Hepatocyte (in vitro differentiated cells): ENCODE measurements at regions not wholly inside any gene's neighbourhood (a gene's known extent, or its start where the extent isn't known, plus 50 kb on each side); places are given as distances from the start of the nearest gene placed in this dataset.

Experiments
- EZH2 ChIP-seq: fragments of 200-600 bp; sonication (generic); IDR thresholded peaks from 2 replicates; pipeline ENCODE4 v1.6.1; 2016; ENCODE audit warnings: antibody characterized with exemption, mild to moderate bottlenecking, borderline replicate concordance
- TF ChIP-seq, protein P1 (sequence below): fragments of 200-600 bp; sonication (generic); IDR thresholded peaks from 2 replicates; pipeline ENCODE4 v1.5.1; 2016; ENCODE audit warnings: antibody characterized with exemption, mild to moderate bottlenecking; ENCODE audit not compliant: poor library complexity

DNA sequence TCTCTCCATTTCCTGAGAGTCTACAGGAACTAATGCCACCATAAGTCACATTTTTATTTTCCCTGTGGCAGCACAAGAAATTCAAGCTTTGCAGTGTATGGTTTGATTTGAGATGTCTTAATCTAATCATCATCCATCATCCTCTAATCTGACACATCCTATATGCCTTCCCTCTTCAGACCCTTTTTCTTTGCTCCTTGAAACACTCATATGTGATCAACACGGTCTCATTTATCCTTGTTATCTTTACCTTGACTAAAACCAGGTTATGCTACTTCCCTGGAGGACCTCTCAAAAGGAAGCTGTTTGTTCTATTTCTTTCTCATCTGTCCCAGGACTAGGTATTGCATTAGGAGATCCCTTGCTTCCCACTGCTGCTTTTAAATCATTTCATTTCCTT is 146.9 kb upstream of the MRPS30 start:
- no peak for TF ChIP-seq EZH2
- TF ChIP-seq, protein P1, sequence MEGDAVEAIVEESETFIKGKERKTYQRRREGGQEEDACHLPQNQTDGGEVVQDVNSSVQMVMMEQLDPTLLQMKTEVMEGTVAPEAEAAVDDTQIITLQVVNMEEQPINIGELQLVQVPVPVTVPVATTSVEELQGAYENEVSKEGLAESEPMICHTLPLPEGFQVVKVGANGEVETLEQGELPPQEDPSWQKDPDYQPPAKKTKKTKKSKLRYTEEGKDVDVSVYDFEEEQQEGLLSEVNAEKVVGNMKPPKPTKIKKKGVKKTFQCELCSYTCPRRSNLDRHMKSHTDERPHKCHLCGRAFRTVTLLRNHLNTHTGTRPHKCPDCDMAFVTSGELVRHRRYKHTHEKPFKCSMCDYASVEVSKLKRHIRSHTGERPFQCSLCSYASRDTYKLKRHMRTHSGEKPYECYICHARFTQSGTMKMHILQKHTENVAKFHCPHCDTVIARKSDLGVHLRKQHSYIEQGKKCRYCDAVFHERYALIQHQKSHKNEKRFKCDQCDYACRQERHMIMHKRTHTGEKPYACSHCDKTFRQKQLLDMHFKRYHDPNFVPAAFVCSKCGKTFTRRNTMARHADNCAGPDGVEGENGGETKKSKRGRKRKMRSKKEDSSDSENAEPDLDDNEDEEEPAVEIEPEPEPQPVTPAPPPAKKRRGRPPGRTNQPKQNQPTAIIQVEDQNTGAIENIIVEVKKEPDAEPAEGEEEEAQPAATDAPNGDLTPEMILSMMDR: no peak
